DND-41 (cell line): ENCODE measurements at regions not wholly inside any gene's neighbourhood (a gene's known extent, or its start where the extent isn't known, plus 50 kb on each side); places are given as distances from the start of the nearest gene placed in this dataset.

Experiments
- CTCF ChIP-seq: IDR thresholded peaks from 2 replicates; pipeline ENCODE4 v1.5.1; 2012; ENCODE audit warnings: borderline replicate concordance, low read length, moderate library complexity, mild to moderate bottlenecking; ENCODE audit not compliant: poor library complexity, severe bottlenecking; ENCODE audit errors: extremely low read depth
- EZH2 ChIP-seq: IDR thresholded peaks from 3 replicates; pipeline ENCODE4 v1.6.1; 2012; ENCODE audit warnings: borderline replicate concordance, low read depth, mild to moderate bottlenecking, moderate library complexity, low read length, inconsistent platforms; ENCODE audit not compliant: severe bottlenecking

GRCh38 chr14:80336608-80337106 lies 125.4 kb upstream of the DIO2 start:
- TF ChIP-seq CTCF (no peak), EZH2 (no peak)
